HG03060 (cell line): ENCODE measurements at regions not wholly inside any gene's neighbourhood (a gene's known extent, or its start where the extent isn't known, plus 50 kb on each side); places are given as distances from the start of the nearest gene placed in this dataset.

Experiments used
- ATAC-seq: cut with Tn5 transposase; IDR thresholded peaks from one replicate; pipeline ENCODE4 v1.9.1; 2021; ENCODE audit warnings: low read depth, moderate number of reproducible peaks; ENCODE audit not compliant: unreplicated experiment

DNA sequence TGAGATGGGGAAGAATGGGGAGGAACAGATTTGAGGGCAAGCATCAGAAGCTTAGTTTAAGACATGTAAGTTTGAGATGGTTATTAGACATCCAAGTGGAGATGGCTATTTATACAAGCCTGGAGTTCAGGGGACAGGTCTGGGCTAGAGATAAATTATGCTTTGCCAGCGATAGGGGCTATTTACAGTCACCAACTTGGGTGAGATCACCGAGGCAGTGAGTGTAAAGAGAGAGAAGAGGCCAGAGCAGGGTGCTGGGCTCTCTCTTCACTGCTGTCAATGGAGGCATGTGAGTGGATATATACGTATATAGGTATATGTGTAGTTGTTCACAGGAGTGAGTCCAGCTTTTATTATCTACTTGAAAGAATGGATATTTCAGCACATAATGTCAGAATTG lies 81.0 kb downstream of the QPCT start:
- no peak for ATAC-seq

DNA sequence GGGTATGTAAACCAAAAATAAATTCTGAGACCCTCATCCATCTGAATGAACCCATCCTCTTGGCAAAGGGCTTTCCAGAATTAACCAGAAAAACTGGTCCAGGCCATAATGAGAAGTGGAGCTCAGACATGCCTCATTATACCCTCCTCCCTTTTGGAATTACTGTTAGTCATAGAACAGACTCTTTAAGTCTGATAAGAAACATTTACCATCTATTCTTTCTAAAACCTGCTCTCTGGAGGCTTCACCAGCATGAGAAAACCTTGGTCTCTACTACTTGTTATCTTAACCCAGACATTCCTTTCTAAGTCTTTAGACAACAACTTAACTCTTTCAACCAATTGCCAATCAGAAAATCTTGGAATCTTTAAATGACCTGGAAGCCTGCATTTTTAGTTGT lies 82.8 kb downstream of the QPCT start:
- no peak for ATAC-seq

- no peak for ATAC-seq
Observed at GRCh38 chr2:37436323-37436722, 91.9 kb downstream of the QPCT start.

- ATAC-seq: no peak
Observed at GRCh38 chr2:37439131-37439642, 94.8 kb downstream of the QPCT start.

GRCh38 chr2:37441055-37441454 lies 96.6 kb downstream of the QPCT start:
- no peak for ATAC-seq

- ATAC-seq: no peak
Observed at GRCh38 chr2:37443082-37443481, 98.7 kb downstream of the QPCT start.

DNA sequence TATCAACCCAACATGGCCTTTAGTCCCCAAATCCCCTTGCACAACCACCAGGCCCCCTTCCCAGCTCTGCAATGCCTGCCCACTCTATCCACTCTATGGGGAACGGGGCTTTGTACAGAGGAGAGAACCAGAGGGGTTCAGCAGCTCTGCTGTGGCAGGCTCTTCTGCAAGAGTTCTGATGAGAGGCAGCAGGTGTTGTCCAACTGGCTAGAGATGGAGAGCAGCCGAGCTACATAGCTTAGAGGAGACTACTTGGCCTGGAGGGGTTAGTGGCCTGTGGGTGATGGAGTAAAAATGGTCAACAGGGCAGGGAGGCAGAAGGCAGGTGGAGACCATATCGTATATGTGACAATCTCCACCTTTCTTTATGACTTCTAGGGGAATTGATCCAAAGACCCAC lies 103.0 kb downstream of the QPCT start:
- no peak for ATAC-seq

DNA sequence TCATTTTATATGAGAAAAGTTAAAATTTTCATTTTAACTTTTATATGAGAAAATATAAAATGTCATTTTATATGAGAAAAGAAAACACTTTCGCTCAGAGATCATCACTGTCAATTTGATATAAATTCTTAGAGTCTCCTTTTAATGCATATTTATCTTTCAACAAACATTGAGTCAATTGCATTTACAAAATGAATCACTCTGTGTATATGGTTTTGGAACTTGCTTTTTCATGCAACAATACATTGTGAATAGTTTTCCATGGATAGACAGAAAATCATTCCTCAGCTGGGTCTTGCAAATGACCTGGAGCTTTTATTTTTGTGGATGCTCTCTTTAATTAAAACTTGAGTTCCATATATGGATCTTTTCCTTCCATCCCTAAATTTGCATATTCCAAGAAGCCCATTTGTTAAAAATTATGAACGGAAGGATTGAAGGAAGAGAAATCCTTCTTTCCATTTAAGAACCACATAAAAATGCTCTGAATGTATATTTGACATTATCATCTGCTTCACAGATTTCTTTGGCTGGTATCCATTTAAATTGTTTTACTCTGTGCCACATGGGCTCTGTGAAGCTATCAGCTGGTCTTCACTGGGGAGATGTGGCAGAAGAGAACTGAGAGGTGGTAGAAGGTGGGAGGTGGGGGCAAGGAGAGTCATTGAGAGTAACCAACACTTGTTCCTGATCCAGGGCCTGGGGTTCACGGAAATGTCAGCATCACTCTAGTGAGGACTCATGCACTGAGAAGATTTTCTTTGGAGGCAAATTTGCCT lies 104.1 kb downstream of the QPCT start:
- no peak for ATAC-seq

DNA sequence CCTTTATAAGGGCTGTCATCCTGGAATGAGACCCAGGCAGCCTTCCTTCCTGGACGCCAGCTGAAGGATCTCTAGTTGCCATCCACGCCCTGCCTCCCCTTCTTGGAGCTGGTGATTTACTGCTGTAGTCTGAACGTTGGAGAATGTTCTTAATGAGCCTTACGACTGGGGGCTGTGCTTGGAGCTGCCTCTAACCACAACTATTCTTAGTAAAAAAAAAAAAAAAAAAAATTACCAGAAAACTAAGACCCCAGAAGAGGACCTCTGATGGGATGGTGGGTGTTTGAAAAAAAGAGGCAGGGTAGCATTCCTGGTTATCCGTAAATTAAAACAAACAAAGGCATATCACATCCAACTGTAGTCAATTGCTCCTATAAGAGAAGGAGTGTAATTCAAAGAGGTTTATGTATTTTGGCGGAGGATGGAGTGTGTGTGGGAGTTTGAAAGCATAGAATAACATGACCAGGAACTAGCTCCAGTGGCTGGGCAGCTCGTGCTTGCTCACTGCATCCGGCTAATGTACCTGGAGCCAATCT lies 105.4 kb downstream of the QPCT start:
- ATAC-seq: no peak

- no peak for ATAC-seq
Observed at GRCh38 chr2:37453027-37453426, 108.6 kb downstream of the QPCT start.

DNA sequence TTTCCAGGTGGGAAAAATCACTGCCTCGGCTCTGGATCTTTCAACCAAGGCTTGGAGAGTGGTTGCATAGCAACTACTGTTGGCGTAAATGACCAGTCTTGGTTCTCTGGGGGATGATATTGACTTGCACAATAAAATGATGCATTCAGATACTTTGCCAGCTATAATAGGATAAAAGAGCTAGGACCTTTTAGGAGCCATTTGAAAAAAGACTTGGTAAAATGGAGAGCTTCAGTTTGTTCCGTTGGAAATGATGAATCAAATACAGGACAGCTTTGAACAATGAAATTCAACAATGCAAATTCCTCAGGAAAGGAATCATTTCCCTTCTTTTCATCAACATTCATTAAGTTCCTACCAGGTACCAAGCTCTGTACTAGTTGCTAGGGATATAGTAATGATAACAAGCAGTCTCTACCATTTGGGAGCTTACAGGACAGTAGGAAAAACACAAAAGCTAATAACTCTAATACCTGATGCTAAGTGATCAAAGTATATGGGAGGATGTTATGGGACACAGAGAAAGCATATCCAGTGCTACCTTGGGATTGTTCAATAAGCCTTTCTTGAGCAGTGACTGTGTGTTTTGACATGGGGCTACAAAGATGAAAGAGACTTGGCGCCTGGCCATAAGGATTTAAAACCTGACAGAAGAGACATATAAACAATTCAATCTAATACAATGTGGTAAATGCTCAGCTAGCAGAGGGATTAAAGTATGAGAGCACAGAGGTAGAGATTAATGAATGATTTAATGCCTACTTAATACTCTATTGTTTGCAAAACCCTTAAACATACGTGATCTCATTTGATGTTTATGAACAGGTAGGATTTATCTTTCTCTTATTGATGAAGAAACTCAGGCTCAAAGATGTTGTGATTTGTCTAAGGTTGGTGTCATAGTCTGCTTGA lies 110.7 kb downstream of the QPCT start:
- no peak for ATAC-seq

GRCh38 chr2:37456479-37456878 lies 112.0 kb downstream of the QPCT start:
- ATAC-seq: no peak

- ATAC-seq: no peak
Observed at GRCh38 chr2:37457401-37457901, 113.0 kb downstream of the QPCT start.

GRCh38 chr2:37458133-37458532 lies 113.7 kb downstream of the QPCT start:
- no peak for ATAC-seq

GRCh38 chr2:37459095-37459981 lies 114.9 kb downstream of the QPCT start:
- ATAC-seq: no peak

GRCh38 chr2:37460896-37461229 lies 116.4 kb downstream of the QPCT start:
- no peak for ATAC-seq

DNA sequence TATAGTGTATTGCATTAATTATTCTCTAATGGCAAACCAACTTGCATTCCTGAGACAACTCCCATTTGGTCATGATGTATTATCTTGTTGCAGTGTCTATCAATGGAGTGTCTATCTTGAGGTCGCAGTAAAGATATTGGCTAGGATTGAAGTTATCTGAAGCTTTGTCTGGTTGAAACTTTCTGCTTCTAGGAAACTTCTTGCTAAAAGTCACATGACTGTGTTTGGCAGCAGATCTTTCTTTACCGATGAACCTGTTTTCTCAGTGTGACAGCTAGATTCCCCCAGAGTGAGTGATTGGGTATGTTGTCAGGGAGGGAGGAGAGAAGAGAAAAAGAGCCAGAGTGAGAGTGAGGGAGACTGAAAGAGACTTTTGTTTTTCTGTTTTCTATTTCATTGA lies 119.6 kb downstream of the QPCT start:
- ATAC-seq: no peak

GRCh38 chr2:37466533-37467222 lies 122.2 kb downstream of the QPCT start:
- ATAC-seq: no peak

DNA sequence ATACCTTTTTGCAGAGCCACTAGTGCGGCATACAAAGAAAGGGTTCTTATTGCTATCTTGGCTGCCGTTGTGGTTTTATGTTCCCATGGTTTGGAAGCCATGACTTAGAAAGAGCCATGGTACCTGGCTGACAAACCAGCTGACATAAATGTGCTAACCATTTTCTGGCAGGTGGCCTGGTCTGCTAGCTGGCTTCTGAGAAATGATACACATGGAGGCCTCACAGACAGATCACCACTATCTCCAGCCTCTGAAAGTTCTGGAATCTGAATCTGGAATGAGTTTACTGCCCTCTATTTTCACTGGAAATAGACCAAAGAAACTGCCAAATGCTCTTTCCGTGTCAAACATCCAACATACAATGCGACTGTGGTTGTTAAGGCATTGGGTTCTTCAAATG lies 123.7 kb downstream of the QPCT start:
- no peak for ATAC-seq

DNA sequence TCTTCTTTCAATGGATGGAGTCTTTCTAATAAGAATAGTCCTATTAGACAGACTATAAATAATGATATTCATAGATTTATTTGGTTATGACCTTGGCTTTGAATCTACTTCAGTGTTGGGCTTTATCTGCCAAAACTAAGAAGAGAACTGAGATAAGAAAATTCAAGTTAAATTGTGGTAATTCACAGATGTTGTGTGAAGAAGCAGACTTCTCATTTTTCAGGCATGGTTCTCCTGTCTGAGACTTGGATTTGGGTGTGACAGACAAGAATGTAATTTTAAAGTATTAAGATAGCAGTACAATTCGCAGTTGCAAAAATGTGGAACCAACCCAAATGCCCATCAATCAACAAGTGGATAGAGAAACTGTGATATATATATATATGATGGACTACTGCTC lies 124.7 kb downstream of the QPCT start:
- ATAC-seq: no peak
